GM19324 (cell line): ENCODE measurements at regions not wholly inside any gene's neighbourhood (a gene's known extent, or its start where the extent isn't known, plus 50 kb on each side); places are given as distances from the start of the nearest gene placed in this dataset.

Experiments used
- ATAC-seq: cut with Tn5 transposase; IDR thresholded peaks from one replicate; pipeline ENCODE4 v1.9.1; 2021; ENCODE audit warnings: mild to moderate bottlenecking, moderate library complexity; ENCODE audit not compliant: unreplicated experiment, low FRiP score

DNA sequence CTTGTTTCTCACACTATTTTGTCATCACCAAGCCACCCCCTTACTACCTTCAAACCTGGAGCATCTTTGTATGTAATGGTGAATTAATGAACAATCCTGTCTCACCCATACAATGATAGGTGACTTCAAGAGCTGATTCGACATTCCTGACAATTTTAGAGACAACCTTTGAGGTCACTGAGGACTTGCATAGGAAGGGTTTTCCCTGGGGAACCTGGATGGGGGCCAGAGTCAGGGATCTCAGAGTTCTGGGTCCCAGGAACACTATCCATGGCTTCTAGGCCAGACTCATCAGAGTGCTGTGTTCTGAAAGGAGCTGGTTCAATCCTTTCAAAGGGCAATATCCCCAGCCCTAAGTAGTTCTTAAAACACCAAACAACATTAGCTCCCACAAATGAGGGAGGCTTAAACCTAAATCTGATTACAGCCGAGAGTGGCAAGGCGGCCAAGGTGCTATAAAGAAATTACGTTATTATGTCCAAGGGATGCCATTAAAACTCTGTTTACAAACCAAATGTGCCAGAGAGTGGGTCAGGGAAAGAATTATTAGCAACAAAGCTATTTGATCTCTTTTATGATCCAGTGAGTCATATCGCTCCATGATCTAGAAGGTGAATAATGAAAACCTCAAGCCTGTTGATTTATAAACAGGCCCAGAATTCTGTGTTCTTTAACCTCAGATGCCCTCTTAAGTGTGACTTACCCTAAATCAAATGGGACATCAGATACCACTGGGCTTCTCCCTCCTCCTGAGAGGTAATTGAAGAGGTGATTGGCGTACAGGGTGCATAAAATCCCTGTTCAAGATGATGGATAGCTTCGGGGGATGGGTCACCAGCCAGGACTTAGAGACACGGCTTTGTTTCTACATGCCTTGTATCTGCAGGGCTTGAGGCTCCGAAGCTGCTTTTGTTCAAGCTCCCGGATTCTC, 230.2 kb upstream of the TBX3 start:
- ATAC-seq, result no peak

DNA sequence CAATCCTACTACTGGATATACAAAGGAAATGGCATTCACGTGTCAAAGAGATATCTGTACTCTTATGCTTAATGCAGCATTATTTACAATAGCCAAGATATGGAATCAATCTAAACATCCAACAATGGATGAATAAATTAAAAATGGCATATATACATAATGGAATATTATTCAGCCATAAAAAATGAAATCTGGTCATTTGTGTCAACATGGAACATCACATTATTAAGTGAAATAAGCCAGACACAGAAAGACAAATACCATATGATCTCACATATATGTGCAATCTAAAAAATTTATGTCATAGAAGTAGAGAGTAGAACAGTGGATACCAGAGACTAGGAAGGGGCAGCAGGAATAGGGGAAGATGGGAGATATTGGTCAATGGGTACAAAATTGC, 228.8 kb upstream of the TBX3 start:
- no peak for ATAC-seq

DNA sequence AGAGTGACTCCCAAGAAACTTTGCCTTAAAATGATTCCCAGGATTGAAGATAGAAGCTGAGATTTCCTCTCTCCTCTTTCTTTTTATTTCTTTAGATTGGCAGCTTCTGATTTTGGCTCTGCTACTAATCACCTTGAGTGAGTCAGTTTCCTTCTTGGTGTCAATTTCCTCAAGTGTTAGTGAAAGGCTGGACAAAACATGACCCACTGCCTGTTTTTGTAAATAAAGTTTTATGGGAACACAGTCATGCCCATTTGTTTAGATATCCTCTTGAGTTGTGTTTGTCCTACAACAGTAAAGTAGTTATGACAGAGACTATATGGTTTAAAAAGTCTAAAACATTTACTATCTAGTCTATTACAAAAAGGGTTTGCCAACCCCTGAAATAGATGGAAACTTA, 227.2 kb upstream of the TBX3 start:
- ATAC-seq, result no peak

DNA sequence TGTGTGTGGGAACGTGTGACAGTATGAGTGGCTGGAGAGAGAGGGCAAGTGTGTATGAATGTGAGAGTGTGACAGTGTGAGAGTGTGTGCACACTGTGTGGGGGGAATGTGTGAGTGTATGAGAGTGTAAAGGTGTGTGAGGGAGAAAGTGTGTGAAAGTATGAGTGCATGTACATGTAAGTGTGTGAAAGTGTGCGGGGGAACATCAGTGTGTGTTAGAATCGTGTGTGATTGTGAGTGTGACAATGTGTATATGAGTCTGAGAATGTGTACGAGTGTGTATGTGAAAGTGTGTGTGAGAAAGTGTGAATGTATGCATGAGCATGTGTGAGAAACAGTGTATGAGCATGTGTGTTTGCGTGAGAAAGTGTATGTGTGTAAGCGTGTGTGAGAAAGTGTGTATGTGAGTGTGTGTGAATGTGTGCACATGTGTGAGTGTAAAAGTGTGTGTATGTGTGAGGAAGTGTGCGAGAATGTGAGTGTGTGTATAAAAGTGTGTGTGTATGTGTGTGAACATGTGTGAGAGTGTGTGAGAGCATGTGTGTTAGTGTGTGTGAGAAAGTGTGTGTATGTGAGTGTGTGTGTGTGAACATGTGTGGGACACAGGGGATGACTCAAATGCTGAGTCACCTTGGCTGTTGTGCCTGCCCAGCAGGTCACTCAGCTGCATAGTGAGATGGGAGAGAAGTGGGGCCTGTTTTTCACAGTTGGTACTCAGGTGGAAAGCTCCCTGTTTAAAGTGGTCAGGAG, 220.5 kb upstream of the TBX3 start:
- no peak for ATAC-seq

DNA sequence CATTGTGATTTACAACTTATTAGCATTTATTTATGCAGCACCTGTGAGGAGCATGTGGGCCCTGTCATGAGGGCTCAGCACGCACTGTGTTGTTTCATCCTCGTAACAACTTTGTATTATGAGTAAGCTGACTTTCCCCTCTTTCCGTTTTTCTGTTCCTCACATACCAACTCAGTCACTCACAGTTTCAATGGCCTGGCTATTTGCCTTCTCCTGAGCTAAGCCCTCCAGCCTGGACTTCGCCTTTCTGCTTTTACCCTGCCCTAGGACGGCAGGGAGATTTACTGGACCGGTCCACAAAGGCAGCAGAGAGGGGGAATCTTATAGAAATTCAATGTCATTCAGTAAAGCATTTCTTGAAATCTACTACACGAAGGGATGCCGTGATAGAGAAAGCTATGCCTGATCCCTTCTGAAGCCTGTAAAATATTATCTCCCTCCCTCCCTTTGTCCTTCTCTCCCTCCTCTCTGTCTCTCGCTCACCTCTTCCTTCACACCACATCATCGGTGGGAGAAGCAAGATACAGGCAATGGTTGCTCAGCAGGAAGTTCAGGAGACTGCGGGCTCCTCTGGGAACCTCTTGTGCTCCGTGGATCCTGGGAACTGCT, 219.2 kb upstream of the TBX3 start:
- no peak for ATAC-seq

DNA sequence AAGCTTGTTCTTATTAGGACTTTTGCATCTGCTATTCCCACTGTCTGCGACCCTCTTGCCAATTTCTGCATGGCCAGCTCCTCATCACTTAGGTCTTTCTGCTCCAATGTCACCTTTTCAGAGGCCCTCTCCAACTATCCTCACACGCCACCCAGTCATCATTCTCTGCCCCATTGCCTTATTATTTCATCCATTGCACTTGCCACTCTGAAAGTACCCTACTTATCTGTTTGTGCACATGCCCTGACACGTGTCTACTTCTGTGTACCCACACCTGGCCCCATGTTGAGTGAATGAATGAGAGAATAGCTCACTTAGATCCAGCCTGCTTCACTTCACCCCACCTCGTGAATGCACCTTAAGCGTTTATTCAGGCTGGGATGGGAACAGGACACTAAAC, 218.7 kb upstream of the TBX3 start:
- no peak for ATAC-seq

DNA sequence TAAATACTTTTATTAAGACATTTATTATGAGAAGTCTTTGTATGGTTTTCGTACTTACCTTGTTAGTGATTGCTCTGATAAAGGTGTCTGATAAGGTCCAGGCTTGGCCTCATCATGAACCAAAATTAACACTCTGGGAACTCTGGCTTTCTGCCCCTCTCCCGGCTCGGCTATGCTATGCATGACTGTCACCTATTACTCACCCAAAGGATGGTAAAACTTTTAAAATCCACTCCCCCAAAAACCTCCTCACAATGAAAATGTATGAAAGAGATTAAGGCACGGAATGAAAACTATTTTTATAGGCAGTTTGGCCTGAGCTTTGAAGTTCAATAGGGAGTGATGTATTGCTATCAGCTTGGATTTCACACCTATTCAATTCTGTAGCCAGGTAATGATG, 217.3 kb upstream of the TBX3 start:
- no peak for ATAC-seq

DNA sequence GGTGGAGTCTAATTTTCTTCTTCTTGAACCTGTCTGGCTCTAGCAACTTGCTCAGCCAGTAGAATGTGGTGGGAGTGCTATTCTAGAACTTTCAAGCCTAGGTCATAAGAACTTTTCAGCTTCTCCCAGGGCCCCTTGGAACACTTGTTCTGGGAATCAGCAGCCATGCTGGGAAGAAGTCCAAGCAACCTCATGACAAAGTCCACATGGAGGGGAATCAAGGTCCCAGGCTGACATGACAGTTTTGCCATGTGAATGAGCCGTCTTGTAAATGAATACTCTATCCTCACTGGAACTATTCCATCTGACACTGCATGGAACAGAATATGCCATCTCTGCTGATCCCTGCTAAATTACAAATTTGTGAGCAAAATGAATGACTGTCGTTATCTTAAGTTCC, 214.2 kb upstream of the TBX3 start:
- ATAC-seq, result no peak

DNA sequence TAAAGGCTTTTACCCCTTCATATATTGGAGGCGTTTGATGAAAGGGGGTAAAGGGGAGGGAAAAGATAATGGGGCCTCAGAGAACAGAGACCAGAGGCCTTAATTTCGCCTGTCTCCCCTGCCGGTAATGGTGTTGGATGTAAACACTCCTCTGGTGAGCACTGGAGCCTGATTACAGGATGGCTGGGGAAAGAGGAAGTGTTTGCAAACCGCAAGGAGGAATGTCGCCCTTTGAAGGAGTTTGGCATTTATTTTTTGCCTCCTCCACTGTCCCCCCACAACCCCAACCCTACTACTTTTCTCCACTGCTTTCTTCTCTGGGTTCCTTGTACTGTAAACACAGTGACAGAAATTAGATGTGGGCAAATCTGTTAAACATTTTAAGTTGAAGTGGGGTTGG, 211.9 kb upstream of the TBX3 start:
- ATAC-seq, result no peak

DNA sequence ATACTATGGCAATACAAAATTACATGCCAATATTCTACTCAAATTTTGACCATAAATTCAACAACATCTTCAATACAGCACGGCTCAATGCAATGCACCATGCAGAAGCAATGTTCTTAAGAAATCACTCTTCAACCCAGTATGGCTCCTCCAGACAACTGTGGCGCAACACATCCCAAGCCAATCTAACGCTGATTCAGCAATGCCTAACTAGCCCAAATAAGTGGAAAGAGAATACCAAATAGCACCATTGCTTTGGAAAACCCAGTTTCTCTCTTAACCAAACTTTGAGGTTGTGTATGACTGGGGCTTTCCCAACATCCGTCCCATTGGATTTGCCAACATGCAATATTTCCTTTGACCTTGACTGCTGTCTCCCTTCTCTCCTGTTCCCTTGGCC, 211.1 kb upstream of the TBX3 start:
- no peak for ATAC-seq

DNA sequence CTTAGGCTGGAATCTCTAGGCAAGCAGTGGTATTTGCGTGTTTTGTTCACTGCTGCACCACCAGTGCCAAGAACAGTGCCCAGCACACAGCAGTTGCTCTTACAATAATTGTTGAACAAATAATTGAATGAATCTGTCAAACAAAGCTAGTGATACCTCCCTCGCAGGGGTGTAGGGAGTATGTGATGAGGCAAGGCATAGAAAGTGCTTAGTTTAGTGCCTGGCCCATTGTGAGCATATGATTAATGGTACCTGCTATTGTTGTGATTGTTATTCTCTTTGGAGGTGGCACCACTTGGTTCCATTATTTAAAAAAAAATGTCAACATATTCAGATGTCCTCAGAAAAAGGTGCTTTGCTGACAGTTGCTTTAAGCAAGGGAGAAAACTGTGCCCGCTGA, 210.1 kb upstream of the TBX3 start:
- ATAC-seq, result no peak

DNA sequence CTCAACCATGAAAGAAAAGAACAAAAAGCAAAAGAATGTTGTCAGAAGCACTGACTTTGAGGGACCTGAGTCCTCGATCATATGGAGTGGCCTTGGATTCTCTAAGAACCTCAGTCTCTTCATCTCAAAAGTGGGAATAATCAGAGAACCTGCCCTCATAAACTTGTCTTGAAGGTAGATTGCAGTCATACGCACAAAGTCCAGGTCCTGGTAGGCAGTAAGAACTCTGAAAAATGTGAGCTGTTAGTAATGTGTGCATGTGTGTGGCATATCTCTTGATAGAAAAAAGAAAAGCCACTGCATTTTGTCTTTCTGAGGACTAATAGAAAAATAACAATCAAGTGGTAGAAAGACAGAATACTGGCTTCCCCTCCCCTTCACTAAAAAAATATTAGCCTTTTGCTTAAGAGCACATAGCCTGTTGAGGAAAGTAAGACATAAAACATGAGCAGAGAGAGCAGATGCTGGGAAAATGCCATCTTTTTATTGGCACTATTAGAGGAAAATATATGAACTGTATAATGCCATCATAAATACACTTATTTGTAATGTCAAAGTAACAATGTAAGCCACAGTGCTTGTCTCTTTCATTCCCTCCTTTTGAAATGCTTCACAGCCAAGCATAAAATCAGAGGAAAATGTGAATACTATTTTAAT, 205.1 kb upstream of the TBX3 start:
- no peak for ATAC-seq

DNA sequence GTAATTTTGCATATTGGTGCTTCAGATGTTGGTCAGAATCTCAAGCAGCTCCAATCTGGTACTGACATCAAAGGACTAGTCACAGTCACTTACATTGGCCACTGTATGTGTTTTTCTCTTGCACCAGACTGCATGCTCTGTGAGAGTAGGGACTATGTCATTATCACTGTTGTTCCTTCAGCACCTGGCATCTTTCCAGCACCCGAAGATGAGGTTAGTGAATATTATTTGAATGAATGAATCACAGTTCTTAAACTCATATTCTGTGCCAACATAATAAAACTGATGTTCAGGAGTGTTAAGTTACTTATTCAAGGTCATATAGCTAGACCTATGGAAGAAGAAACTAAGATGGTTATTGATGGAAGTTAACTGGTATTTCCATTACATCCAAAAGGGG, 204.5 kb upstream of the TBX3 start:
- ATAC-seq, result no peak

DNA sequence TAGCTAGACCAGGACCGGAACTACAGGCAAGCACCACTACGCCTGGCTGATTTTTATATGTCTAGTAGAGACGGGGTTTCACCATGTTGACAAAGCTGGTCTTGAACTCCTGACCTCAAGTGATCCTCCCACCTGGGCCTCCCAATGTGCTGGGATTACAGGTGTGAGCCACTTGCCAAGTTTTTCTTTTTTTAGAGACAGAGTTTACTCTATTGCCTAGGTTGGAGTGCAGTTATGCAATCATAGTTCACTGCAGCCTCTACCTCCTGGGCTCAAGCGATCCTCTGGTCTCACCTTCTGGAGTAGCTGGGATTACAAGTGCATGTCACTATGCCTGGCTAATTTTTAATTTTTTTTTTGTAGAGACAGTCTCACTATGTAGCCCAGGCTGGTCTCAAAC, 201.5 kb upstream of the TBX3 start:
- no peak for ATAC-seq

DNA sequence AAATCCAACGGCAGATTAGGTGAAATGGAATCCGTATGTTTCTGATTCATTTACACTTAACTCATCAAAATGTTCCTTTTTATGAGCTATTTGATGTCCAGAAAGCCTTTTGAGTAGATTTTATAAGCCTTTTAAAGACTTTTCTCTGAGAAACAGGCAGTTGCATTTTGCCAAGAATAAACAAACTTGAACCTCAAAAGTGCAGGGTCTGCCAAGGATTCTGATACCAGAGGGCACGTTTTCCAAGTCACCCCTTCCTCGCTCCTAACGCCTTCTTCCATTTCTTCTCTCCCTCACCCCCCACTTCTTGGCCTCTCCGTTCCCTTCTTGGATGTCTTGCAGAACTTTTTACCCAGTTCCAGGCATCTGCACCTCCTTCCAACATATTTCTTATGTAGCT, 200.6 kb upstream of the TBX3 start:
- ATAC-seq, result no peak

DNA sequence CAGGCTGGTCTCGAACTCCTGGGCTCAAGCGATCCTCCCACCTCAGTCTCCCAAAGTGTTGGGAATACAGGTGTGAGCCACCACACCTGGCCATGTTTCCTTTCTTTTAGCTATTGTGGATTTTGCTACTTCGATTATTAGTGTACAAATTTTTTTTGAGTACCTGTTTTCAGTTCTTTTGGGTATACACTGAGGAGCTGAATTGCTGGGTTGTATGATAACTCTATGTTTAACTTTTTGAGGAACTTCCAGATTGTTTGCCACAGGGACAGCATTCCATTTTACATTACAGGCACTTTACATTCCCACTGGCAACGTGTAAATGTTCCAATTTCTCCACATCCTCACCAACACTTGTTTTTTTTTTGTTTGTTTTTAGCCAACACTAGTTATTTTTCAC, 198.1 kb upstream of the TBX3 start:
- no peak for ATAC-seq

DNA sequence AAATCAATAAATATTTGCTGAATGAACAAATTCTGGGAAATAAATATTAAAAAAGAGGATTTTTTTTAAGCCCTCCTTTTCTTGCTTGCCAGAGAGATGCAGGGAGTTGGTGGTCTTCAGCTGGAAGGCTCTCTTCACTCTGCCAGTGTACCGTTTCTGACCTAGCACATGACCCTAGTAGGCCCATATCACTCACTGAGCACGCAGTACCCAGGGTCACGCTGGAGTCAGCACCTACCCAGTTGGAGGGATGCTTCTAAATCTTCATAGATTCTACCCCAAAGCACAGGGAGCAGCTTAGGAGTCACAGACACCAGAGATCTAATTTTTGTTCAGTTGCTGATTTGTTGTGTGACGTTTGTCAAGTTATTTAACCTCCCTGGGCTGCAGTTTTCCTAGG, 195.4 kb upstream of the TBX3 start:
- ATAC-seq, result no peak

DNA sequence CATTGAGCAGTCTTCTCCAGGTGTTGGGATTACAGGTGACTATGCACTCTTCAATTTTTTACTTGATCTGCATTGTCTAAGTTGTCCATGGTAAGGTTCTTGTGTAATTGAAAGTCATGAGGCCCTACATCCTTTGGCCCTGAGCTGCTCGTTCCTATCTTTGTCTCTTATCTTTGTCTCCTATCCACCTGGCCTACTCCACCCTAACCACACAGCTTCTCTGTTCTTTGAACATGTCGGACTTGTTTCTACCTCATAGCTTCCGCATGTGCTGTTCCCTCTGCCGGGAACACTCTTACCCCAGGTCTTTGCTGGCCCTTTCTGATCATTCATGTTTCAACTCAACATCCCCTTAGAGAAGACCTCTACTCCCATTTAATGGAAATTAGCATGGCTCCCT, 194.8 kb upstream of the TBX3 start:
- no peak for ATAC-seq

DNA sequence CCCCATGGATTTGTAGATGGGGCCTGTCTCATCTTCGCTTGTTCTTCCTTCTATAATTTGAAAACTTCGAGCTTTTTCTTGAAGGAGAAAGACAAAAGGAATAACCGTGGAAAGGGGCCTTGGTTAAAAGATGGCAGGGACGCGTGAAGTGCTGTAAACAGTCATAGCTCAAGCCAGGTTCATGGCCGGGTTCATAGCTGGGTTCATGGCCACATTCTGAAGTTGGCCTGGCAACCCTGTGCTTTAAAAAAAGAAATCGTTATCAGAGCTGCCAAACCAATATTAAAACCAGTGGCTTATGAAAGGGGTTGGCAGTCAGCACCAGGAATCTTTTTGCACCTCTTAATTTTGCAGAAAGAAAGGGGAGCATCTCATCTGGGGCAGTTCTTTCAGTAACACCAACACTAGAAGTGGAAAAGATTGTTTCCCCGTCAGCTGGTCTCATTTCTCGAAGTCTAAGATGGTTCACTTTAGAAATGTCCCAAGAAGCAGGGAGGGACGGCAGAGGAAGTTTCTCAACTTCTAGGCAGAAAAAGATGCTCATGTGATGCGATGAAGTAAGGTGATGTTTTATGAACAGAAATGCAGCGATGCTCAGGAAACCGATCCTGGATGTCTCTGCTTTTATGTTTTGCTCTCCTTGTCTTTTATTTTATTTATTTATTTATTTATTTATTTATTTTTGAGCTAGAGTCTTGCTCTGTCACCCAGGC, 193.1 kb upstream of the TBX3 start:
- ATAC-seq, result no peak

DNA sequence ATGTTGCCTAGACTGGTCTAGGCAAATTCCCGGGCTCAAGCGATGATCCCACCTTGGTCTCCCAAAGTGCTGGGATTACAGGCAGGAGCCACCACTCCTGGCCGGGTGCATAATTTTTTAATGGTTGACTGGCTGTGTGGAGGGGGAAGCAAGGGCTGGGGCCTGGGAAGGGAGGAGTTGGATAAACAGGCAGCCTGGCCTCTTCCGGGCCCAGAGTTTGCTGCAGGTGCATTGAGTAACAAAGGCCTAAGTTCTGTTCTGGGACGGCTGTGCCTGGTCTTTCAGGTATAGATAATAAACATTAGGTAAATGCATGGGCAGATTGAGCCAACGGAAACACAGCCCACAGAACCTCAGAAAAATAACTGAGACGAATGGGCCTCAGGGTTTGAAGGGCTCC, 191.3 kb upstream of the TBX3 start:
- no peak for ATAC-seq
